GM21619 (cell line): ENCODE measurements at regions not wholly inside any gene's neighbourhood (a gene's known extent, or its start where the extent isn't known, plus 50 kb on each side); places are given as distances from the start of the nearest gene placed in this dataset.

Experiments used
- ATAC-seq: cut with Tn5 transposase; IDR thresholded peaks from one replicate; pipeline ENCODE4 v1.9.1; 2021; ENCODE audit not compliant: unreplicated experiment

- no peak for ATAC-seq
Observed at GRCh38 chr5:51027271-51027670, 356.0 kb upstream of the ISL1 start.

GRCh38 chr5:51028394-51028793 is 354.9 kb upstream of the ISL1 start:
- no peak for ATAC-seq

- ATAC-seq, result no peak
Observed at GRCh38 chr5:51033215-51033614, 350.0 kb upstream of the ISL1 start.

DNA sequence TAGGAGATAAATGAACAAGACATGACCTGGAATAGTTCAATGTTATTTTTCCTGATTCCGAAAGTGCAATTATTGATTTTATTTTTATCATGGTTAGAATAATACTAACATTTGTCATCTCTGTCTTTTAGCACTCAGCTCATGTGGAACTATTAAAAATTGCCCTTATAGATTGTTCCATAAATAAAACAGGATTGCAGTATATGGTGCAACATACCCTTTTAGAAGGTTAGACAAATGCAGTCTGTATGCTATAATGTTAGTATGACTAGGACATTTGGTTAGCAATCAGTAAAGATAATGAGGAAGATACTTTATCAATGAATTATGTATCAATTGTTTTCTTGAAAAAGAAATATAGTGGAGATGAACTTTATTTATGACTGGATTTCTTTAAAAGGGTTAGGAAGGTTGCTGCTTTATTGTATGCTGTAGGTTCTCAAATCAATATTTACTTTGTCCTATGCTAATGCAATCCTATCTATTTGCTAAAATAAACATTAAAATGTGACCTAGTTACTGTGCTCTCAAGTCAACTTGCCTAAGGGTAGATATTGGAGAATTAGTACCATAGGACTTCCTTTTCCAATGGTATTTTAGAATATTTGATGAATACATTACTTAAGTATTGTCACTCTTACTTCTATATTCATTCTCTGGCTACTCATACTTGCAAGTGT is 348.9 kb upstream of the ISL1 start:
- no peak for ATAC-seq

GRCh38 chr5:51039424-51040329 is 343.6 kb upstream of the ISL1 start:
- ATAC-seq, result no peak

DNA sequence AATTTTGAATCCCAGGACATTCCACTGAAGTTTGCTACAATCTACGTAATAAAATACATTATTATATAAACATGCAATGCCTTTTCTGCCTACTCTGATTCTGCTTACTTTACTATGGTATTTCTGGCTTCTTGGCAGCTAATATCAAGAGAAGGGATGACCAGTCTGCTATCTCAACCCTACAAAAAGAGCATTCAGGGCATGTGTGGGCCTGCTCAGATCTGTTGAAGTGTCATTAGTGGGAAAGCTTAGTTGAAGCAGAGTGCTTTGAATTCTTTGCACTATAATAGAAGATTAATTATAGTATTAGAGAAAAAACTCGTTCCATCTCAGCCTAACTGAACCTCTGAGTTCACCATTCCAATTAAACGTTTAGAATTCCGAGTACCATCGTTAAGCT is 339.5 kb upstream of the ISL1 start:
- no peak for ATAC-seq

DNA sequence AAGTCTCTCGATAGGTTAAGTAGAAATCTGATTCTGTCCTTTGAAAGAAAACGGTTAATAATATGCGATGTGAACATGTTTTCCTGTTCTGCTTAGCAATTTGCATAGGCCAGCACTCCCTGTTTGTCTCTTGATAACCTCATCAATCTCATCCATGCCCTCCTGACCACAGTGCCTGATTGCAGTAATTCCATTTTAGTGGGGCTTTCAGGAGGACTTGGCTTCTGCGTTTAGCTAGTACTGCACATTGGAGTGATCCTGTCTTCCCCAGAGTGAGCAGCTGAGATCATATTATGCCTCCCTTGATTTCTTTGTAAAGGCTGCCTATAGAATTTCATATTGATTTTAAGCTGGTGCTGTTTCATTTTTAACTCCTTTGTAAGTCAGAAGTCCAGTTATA is 335.9 kb upstream of the ISL1 start:
- ATAC-seq, result no peak

- no peak for ATAC-seq
Observed at GRCh38 chr5:51053361-51053760, 329.9 kb upstream of the ISL1 start.

DNA sequence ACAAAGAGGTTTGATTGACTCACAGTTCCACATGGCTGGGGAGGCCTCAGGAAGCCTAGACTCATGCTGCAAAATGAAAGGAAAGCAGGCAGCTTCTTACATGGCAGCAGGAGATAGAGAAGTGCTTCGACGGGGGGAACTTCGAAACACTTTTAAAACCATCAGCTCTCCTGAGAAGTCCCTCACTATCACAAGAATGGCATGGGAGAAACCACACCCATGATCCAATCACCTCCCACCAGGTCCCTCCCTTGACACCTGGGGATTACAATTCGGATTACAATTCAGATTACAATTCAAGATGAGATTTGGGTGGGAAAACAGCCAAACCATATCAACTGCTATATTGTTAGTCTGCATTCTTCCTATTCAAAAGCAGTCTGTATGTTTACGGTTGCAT is 322.3 kb upstream of the ISL1 start:
- no peak for ATAC-seq

DNA sequence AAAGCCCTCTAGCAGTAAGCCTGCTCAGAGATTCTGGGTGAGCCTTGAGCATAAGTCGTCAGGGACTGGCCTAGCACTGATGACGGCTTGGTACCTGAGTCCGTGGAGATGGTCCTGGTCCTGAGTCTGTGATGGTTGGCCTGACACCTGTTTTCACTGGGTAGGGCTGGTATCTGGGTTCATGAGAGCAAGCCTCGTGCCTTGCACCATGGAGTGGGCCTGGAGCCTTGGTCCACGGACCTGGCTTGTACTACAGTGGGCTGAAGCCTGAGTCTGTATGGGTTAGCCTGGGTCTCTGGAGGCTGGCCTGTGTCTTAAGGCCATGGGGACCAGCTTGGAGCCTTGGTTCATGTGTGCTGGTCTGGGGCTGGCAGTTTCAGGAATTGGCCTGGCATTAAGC is 310.3 kb upstream of the ISL1 start:
- ATAC-seq, result no peak

GRCh38 chr5:51082741-51083140 is 300.5 kb upstream of the ISL1 start:
- no peak for ATAC-seq

- ATAC-seq, result no peak
Observed at GRCh38 chr5:51091816-51092215, 291.4 kb upstream of the ISL1 start.

- ATAC-seq, result no peak
Observed at GRCh38 chr5:51095486-51095885, 287.8 kb upstream of the ISL1 start.

DNA sequence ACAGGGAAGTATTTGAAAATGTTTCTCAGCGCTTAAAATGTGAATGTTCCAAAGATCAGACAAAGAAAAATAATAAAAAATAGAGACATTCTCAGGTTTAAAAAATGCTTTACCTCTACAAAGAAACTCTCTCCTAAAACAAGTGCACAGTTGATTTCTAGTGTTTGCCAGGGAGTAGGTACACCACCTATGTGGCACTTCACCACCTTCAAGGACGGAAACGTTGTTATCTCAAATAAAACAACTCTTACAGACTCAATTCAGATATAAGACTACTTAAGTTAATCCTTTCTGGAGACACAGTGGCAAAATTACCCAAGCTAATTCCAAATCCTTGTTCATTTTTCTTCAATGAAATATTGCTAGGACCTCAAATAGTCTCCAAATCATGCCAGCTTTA is 286.4 kb upstream of the ISL1 start:
- ATAC-seq, result no peak

DNA sequence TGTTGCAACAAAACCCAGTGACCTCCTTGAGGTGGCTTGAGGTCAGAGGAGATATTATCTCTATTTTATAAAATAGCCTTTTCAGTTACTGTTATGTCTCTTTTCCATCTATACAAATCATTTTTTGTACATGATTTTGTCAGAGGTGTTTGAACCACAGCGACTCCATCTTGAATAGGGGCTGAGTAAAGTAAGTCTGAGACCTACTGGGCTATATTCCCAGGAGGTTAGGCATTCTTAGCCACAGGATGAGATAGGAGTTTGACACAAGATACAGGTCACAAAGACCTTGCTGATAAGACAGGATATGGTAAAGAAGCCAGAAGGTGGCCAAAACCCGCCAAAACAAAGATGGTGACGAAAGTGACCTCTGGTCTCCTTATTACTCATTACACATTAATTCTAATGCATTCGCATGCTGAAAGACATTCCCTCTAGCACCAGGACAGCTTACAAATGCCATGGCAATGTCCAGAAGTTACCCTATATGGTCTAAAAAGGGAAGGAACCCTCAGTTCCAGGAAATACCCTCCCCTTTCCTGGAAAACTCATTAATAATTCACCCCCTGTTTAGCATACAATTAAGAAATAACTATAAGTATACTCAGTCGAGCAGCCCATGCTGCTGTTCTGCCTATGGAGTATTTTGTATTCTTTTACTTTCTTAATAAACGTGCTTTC is 283.9 kb upstream of the ISL1 start:
- no peak for ATAC-seq

DNA sequence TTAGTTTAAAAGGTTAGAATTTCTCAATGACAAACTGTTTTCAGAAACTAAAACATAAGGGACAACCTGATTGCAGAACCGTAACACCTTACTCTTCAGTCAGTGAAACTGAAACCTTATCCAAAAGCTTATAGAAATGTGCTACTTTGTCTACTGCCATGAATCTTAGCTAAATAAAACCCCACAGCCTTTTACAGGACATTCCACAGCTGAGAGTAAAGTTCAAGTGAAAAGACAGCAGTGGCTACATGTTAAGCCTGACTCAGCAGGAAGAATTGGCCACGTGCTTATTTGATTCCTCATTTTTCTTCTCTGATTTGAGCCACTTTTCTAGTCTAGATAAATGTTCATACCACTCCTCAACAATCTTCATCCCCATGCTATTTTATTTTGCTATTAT is 278.7 kb upstream of the ISL1 start:
- ATAC-seq, result no peak

DNA sequence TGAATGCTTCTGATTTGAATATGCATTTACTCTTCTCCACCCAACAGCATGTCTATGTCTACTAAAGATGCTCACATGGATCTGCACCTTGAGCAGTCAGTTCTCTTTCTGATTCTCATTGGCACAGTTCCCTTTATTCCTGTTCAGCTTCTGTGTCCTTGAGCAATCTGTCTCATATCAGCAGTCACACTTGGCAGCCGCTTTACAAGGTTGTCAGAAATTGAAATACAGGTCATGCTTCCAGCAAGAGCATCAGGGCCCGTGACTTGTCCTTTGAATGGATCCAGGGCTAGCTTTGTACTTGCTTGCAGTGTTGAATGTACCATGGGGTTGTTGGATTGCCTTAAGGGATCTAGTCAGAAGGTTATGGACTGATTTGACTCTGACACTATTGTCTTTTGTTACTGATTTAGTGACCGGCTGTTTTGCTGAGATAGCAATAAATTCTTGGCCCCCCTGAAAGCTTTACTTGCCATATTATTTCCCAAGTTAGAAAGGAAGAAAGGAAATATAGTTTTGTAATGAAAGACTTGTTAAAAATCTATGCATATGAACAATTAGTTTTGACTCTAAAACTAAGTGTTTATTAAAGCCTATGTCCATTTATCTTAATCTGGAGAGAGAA is 273.4 kb upstream of the ISL1 start:
- ATAC-seq, result no peak

GRCh38 chr5:51131266-51131665 is 252.0 kb upstream of the ISL1 start:
- no peak for ATAC-seq

GRCh38 chr5:51138164-51138563 is 245.1 kb upstream of the ISL1 start:
- ATAC-seq, result no peak

DNA sequence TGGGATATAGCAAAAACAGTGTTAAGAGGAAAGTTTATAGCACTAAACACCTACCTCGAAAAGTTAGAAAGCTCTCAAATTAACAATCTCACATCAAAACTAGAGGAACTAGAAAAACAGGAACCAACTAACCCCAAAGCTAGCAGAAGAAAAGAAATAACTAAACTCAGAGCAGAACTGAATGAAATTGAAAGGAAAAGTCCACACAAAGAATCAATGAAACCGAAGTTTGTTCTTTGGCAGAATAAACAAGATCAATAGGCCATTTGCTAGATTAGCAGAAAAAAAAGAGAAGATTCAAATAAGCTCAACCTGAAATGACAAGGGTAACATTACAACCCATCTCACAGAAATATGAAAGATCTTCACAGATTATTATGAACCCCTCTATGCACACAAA is 234.8 kb upstream of the ISL1 start:
- no peak for ATAC-seq

DNA sequence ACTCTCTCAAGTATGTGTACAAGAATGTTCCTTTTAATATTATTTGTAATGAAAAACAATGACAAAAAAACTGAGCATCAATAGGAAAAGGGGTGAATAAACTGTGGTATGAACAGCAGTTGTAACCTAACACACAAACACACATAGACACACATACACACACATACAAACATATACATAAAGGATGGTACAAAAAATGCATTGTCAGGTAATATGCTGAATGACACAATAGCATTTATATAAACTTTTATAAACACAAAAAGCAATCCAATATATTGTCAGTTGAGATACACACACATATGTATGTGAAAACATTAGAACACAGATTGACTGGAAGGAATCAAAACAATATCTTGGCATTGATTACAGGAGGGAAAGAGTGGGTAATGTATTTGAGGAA is 227.0 kb upstream of the ISL1 start:
- no peak for ATAC-seq

- no peak for ATAC-seq
Observed at GRCh38 chr5:51156838-51157237, 226.4 kb upstream of the ISL1 start.
